Activated CD4-positive, alpha-beta memory T cell treated with anti-CD3 and anti-CD28 coated beads for 36 hours (primary cell): ENCODE measurements at regions not wholly inside any gene's neighbourhood (a gene's known extent, or its start where the extent isn't known, plus 50 kb on each side); places are given as distances from the start of the nearest gene placed in this dataset.
"Not testable (repeated sequence)": the region's sequence is repeated elsewhere in the genome, so short reads cannot be mapped to it uniquely, and the experiment has no call there.

Experiments used
- CTCF ChIA-PET: fragments of 350-600 bp; sonication (Branson Sonifier 250); formaldehyde crosslinking; loops from one replicate; lab custom pipeline; 2021; ENCODE audit warnings: antibody characterized with exemption, inconsistent platforms; lab: Charles Lee
- POLR2A ChIA-PET: fragments of 350-600 bp; sonication (Branson Sonifier 250); formaldehyde crosslinking; loops from one replicate; lab custom pipeline; 2021; ENCODE audit warnings: antibody characterized with exemption; lab: Charles Lee
- DNase-seq: peaks from one replicate; pipeline ENCODE4 v3.0.0-alpha.2; 2020
- H3K27ac Mint-ChIP-seq: one replicate; pipeline ENCODE4 v1.8.0; 2021; ENCODE audit warnings: mixed read lengths
- H3K27me3 Mint-ChIP-seq: one replicate; pipeline ENCODE4 v1.8.0; 2021; ENCODE audit warnings: mixed read lengths
- H3K36me3 Mint-ChIP-seq: one replicate; pipeline ENCODE4 v1.8.0; 2021; ENCODE audit warnings: mixed read lengths
- H3K4me1 Mint-ChIP-seq: one replicate; pipeline ENCODE4 v1.8.0; 2021; ENCODE audit warnings: low read depth, mixed read lengths
- H3K4me3 Mint-ChIP-seq: one replicate; pipeline ENCODE4 v1.8.0; 2021; ENCODE audit warnings: mild to moderate bottlenecking, mixed read lengths
- H3K9me3 Mint-ChIP-seq: one replicate; pipeline ENCODE4 v1.8.0; 2021; ENCODE audit warnings: mixed read lengths
- intact Hi-C: fragments of 100-400 bp; cut with micrococcal nuclease; formaldehyde crosslinking; loops from one replicate; pipeline ENCODE4 v1.15.1; 2023

DNA sequence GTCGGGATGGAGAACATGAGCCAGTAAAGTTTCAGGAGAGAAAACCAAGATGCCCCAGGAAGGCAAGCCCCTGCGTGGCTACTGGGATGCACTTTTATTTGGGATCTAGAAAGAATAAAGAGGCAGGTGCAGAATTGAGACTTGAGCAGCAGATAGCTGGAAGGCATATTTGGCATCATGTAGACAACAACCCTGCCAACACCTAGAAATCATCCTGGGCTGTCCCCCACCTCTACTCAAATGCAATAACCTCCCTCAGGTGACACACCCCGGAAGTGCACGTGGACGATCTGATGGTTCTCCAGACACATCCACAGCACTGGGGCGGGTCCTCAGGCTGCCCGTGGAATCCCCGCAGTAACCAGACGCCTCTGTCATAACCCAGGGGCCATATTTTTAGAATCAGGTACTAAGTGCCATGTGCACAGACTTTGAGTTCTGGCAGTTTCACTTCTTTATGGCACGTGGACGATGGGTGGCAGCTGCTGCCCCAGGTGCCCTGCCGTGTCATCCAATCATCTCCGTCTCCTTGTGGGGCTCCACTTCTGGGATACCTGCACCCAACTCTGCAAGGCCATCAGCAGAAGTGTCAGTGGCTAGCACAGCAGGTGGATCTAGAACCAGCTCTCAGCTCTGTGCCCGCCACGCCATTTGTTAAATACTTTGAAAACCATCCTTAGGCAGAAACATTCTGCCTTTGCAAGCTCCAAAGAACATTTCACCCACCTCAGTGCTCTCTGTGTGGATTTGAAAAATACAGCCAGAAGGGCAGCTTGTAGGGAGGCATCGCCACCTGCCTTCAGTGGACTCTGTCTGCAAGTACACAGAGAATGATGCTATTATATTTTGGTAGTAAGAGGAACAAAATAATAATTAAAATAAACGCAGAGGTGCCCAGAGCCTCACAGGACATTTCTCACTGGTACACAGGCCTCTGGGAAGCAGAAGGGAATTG lies 771.7 kb upstream of the TMEM132C start:
- H3K36me3 Mint-ChIP-seq, result no peaks in the 10 kb centered on the region
- H3K9me3 Mint-ChIP-seq, result no peaks in the 10 kb centered on the region
- no peaks in the 10 kb centered on the region for H3K4me1 Mint-ChIP-seq
- intact Hi-C loops, result no loop called here
- ChIA-PET POLR2A (no interaction called here), CTCF (no interaction called here)
- no peak overlapping the region for H3K4me3 Mint-ChIP-seq
- no peak for DNase-seq
- no peaks in the 10 kb centered on the region for H3K27me3 Mint-ChIP-seq
- no peak overlapping the region for H3K27ac Mint-ChIP-seq

DNA sequence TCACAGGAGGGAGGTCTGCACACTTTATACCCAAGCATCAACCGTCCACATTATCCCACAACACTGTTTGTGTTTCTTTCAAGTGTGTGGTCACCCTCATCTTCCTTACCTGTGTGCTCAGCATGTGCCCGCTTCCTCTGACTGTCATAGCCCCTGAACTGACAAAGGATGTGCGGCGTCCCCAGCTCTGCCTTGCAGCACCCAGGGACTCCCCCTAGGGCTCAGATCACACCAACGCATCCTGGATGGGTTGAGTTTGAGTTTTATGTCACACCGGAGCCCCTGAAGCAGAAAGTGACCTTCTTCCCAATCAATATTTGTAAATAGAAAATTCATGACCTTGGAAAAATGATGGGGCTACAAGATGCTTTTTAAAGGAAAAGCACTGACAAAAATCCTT lies 770.7 kb upstream of the TMEM132C start:
- Mint-ChIP-seq H3K9me3 (no peaks in the 10 kb centered on the region), H3K4me1 (no peaks in the 10 kb centered on the region), H3K4me3 (no peak overlapping the region), H3K36me3 (no peaks in the 10 kb centered on the region), H3K27me3 (no peaks in the 10 kb centered on the region), H3K27ac (no peak overlapping the region)
- no peak for DNase-seq
- POLR2A ChIA-PET, result no interaction called here
- intact Hi-C loops, result no loop called here
- CTCF ChIA-PET, result no interaction called here

DNA sequence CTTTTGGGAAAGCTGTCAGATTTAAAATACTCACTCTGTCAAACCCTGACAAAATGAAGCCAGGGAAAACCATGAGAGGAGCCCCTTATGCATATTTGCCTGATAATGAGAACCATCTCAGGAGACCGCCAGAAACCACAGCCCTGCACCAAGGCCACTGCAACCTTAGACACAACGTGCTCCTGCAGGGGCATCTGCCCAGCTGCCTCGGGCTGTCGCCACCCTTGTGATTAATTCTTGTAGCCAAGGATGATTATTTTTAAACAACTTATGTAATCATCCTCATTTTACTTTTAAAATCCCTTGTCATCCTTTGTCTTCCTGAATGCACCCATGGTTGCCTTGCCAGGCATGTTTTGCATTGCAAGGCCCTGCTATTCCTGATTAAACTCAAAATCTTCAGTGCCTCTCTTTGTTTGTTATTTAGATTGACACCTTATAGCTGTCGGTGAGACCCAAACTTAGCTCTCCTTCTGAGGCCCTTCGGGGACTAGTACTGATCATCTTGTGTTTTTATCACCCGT lies 766.4 kb upstream of the TMEM132C start:
- ChIA-PET POLR2A (no interaction called here), CTCF (no interaction called here)
- no peak for DNase-seq
- no peaks in the 10 kb centered on the region for H3K36me3 Mint-ChIP-seq
- no peak overlapping the region for H3K4me3 Mint-ChIP-seq
- intact Hi-C loops, result no loop called here
- peaks cover 6% of the 10 kb centered on the region for H3K9me3 Mint-ChIP-seq
- H3K27ac Mint-ChIP-seq, result no peak overlapping the region
- no peaks in the 10 kb centered on the region for H3K4me1 Mint-ChIP-seq
- no peaks in the 10 kb centered on the region for H3K27me3 Mint-ChIP-seq

DNA sequence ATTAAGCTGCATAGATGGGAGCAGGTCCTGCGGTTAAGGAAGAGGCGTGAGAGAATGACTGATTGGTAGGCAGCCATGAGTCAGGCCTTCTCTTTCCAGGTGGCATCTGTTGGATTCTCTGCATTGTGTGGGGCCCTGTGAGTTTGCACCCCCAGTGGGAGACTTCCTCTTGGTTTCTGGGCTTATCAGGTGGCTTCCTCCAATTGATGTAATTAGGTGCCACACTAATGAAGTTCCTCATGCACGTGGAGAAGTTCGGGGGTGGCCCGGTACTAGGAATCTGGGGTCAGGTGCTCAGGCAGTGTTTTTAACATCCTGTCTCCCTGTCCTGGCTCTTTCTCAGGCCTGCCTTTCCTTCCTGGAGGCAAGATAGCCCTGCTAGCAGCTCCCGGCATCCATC lies 765.1 kb upstream of the TMEM132C start:
- DNase-seq, result no peak
- Mint-ChIP-seq H3K4me1 (no peaks in the 10 kb centered on the region), H3K27ac (no peak overlapping the region), H3K4me3 (no peak overlapping the region), H3K27me3 (no peaks in the 10 kb centered on the region), H3K36me3 (no peaks in the 10 kb centered on the region), H3K9me3 (peaks cover 6% of the 10 kb centered on the region)
- ChIA-PET POLR2A (no interaction called here), CTCF (no interaction called here)
- intact Hi-C loops, result no loop called here

DNA sequence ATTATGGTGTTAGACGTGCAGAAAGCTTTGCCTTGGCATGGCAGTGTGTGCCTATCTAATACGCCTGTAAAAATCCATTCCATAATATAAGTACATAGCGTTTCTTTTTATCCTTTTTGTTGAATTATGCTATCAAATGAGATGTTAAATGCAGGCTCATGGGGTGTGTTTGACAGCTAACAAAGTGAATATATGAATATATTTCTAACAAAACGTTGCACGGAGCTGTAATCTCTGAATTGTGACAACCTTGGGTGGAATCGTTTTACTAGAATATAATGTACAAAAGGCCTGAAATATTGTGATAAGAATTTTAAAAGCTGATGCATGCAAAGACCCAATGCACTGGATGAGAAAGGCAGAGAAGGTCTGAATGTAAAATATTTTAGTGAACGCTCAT lies 763.7 kb upstream of the TMEM132C start:
- no peaks in the 10 kb centered on the region for H3K36me3 Mint-ChIP-seq
- H3K9me3 Mint-ChIP-seq, result peaks cover 6% of the 10 kb centered on the region
- no peaks in the 10 kb centered on the region for H3K27me3 Mint-ChIP-seq
- intact Hi-C loops, result no loop called here
- ChIA-PET POLR2A (no interaction called here), CTCF (no interaction called here)
- no peaks in the 10 kb centered on the region for H3K4me1 Mint-ChIP-seq
- H3K4me3 Mint-ChIP-seq, result no peak overlapping the region
- DNase-seq, result no peak
- no peak overlapping the region for H3K27ac Mint-ChIP-seq

DNA sequence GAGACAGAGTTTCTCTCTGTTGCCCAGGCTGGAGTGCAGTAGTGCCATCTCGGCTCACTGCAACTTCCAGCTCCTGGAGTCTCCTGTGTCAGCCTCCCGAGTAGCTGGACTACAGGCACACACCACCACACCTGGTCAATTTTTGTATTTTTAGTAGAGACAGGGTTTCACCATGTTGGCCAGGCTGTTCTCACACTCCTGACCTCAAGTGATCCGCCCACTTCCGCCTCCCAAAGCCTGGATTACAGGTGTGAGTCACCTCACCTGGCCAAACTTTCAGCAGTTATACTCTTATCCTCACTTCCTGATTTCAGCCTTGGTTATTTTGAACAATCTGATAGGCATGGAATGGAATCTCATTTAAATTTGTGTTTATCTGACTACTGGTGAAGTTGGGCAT lies 763.0 kb upstream of the TMEM132C start:
- H3K27ac Mint-ChIP-seq, CTCF ChIA-PET, H3K4me1 Mint-ChIP-seq, H3K36me3 Mint-ChIP-seq, H3K27me3 Mint-ChIP-seq, POLR2A ChIA-PET, H3K9me3 Mint-ChIP-seq, DNase-seq, intact Hi-C loops, H3K4me3 Mint-ChIP-seq: not testable (repeated sequence)

DNA sequence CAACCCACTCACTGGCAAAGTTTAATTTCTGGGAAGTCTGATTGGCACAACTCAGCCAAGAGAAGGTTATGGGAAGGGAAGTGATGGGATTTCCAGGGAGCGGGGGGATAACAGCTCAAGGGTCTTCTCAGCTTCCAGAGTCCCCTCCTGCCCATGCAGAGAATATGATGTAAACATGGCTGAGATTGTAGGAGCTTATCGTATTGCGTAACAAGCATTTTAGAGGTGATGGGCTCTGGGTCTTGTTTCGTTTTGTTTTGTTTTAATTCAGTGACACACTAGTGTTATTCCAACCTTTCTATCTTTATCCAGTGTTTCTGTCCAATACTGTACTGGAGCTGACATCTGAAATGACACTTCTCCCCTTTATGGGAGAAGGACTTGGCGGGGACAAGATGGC lies 762.1 kb upstream of the TMEM132C start:
- Mint-ChIP-seq H3K36me3 (no peaks in the 10 kb centered on the region), H3K4me1 (no peaks in the 10 kb centered on the region), H3K27me3 (no peaks in the 10 kb centered on the region), H3K9me3 (peaks cover 6% of the 10 kb centered on the region), H3K4me3 (no peak overlapping the region), H3K27ac (no peak overlapping the region)
- ChIA-PET CTCF (no interaction called here), POLR2A (no interaction called here)
- intact Hi-C loops, result no loop called here
- DNase-seq, result no peak

DNA sequence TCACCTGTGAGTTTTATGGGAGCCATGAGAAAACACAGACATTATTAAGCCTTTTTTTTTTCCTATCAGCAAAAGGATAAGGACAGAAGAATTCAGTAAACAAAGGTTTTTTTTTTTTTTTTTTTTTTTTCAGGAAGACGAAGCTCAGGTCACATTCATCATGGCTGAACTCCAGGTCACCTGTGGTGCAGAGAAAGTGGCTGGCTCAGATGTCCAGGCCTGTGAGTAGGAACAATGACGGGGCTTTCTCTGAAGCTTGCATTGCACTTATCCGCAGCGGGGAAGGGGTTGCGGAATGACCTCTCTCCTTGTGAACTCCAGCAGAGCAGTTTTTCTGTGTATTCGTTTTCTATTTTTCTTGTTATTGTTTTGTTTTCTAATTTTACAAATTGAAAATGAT lies 759.6 kb upstream of the TMEM132C start:
- CTCF ChIA-PET, result interaction anchor here (1.1 kb wide), 1 partner anchor 170 kb away, joined by 3 read pairs; no protein-coding TSS in a partner anchor
- H3K4me1 Mint-ChIP-seq, result no peaks in the 10 kb centered on the region
- no peaks in the 10 kb centered on the region for H3K36me3 Mint-ChIP-seq
- DNase-seq, result no peak
- H3K27me3 Mint-ChIP-seq, result no peaks in the 10 kb centered on the region
- no peak overlapping the region for H3K27ac Mint-ChIP-seq
- H3K9me3 Mint-ChIP-seq, result peaks cover 7% of the 10 kb centered on the region
- H3K4me3 Mint-ChIP-seq, result no peak overlapping the region
- intact Hi-C loops, result no loop called here
- POLR2A ChIA-PET, result no interaction called here

DNA sequence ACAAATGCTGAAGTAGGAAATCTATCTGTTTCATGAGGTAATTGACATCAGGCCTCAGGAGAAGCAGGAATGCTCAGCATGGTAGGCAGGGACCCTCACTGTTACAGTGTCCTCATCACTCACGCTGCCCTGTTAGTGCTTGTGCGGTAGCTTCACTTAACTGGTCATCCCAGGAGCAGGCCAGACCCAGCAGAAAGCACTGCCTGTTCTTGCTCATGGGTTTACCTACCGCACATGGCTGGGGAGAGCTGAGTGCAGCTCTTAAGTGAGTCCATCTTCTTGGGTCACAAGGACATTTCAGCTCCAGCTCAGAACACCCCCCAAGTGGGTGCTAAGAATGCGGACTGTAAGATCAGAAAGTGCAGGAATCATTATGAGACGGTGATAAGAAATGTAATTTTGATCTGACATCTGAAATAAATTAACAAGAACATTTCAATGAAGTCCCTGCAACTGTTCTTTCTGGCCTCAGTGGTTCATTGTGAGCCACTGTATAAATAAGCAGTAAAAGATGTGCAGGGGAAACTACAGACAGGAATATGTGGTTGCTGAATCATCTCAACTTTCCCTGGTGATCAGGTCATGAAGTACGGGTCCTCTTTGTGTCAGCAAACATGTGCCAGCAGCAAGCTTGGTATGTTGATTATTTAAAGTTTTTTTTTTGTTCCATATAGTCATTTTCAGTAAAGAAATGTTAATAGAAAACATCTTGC lies 757.7 kb upstream of the TMEM132C start:
- Mint-ChIP-seq H3K4me1 (no peaks in the 10 kb centered on the region), H3K36me3 (no peaks in the 10 kb centered on the region), H3K9me3 (peaks cover 5% of the 10 kb centered on the region), H3K27ac (no peak overlapping the region), H3K4me3 (no peak overlapping the region), H3K27me3 (no peaks in the 10 kb centered on the region)
- intact Hi-C loops, result no loop called here
- ChIA-PET POLR2A (no interaction called here), CTCF (interaction anchor here (0.6 kb wide), 2 partner anchors 198 to 373 kb away, joined by 3 read pairs; no protein-coding TSS in a partner anchor)
- DNase-seq, result no peak

DNA sequence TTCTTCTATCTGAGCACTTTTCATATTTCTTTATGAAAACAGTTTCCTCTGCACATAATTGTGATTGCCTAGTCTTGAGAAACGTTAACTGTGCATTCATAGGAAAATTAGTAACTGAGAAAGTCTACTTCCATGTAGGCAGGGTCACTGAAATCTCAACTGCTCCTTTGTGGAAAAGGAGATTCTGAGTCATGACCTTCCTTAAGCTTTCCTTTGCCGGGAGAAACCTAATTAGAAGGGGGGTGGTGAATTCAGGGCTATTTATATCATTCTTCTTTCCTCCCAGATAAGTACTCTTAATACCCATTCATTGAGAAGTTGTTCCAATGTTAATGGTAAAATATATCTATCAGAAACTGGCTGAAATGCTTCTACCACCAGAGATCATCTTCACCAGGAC lies 751.0 kb upstream of the TMEM132C start:
- H3K9me3 Mint-ChIP-seq, result peaks cover 3% of the 10 kb centered on the region
- DNase-seq, result no peak
- POLR2A ChIA-PET, result interaction anchor here (0.6 kb wide), 1 partner anchor 1325 kb away, joined by 4 read pairs; no protein-coding TSS in a partner anchor
- H3K27me3 Mint-ChIP-seq, result no peaks in the 10 kb centered on the region
- no peak overlapping the region for H3K27ac Mint-ChIP-seq
- no peaks in the 10 kb centered on the region for H3K36me3 Mint-ChIP-seq
- no peak overlapping the region for H3K4me3 Mint-ChIP-seq
- CTCF ChIA-PET, result interaction anchor here (0.5 kb wide), 1 partner anchor 263 kb away, joined by 4 read pairs; no protein-coding TSS in a partner anchor
- no peaks in the 10 kb centered on the region for H3K4me1 Mint-ChIP-seq
- intact Hi-C loops, result no loop called here

DNA sequence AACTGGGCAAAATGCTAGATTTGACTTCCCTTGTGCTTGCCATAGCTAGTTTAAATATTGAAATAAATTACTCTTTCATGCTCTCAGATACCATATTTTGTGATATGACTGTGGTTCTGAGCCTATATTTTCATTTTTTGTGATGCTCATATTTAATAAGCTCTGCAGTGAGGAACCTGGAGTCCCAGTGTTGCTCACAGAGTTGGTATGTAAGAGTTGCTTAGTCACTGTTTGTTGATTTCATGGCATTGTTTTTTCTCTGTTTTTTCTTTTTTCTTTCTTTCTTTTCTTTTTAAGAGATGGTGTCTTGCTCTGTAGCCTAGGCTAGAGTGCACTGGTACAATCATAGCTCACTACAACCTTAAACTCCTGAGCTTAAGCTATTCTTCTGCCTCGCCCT lies 750.5 kb upstream of the TMEM132C start:
- Mint-ChIP-seq H3K27ac (no peak overlapping the region), H3K36me3 (no peaks in the 10 kb centered on the region), H3K27me3 (no peaks in the 10 kb centered on the region), H3K4me3 (no peak overlapping the region), H3K9me3 (peaks cover 5% of the 10 kb centered on the region), H3K4me1 (no peaks in the 10 kb centered on the region)
- ChIA-PET POLR2A (interaction anchor here (0.6 kb wide), 1 partner anchor 1324 kb away, joined by 4 read pairs; no protein-coding TSS in a partner anchor), CTCF (interaction anchor here (0.5 kb wide), 1 partner anchor 264 kb away, joined by 4 read pairs; no protein-coding TSS in a partner anchor)
- intact Hi-C loops, result no loop called here
- DNase-seq, result no peak

DNA sequence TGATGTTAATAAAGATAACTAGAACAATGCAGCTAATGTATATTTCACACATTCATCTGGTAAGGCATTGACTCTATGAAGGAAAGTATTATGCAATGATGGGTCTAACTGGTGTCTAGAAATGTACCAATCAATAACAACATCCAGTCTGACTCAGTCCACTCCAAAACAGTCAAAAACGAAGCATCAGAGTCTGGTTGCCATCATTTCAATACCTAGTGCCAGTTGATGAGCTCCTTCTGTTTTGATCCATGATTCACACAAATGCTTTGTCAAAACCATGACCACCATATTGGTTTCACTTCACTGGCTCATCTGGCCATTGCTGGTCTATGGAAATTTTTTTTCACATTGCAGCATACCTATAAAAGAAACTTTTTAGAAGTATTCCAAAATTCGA lies 747.2 kb upstream of the TMEM132C start:
- CTCF ChIA-PET, result no interaction called here
- no peak overlapping the region for H3K4me3 Mint-ChIP-seq
- H3K36me3 Mint-ChIP-seq, result no peaks in the 10 kb centered on the region
- H3K9me3 Mint-ChIP-seq, result peaks cover 5% of the 10 kb centered on the region
- H3K27ac Mint-ChIP-seq, result no peak overlapping the region
- DNase-seq, result no peak
- no peaks in the 10 kb centered on the region for H3K4me1 Mint-ChIP-seq
- POLR2A ChIA-PET, result no interaction called here
- intact Hi-C loops, result no loop called here
- no peaks in the 10 kb centered on the region for H3K27me3 Mint-ChIP-seq
